GM13977 (cell line): ENCODE measurements at regions not wholly inside any gene's neighbourhood (a gene's known extent, or its start where the extent isn't known, plus 50 kb on each side); places are given as distances from the start of the nearest gene placed in this dataset.

ENCODE experiments used
- DNase-seq: peaks from one replicate; pipeline ENCODE4 v3.0.0; 2012; ENCODE audit warnings: low spot score
- in situ Hi-C: fragments of 300-500 bp; cut with MboI; formaldehyde crosslinking; loops from one replicate; pipeline ENCODE4 v1.12.0; 2022; ENCODE audit warnings: low sequenced_read_pairs, low pct_unique_long_range_greater_than_20kb, mixed read lengths, inconsistent platforms; ENCODE audit not compliant: unreplicated experiment
- TF ChIP-seq, protein P1 (sequence below): IDR thresholded peaks from 2 replicates; pipeline ENCODE4 v1.5.1; 2012; ENCODE audit warnings: mild to moderate bottlenecking, control low read depth; ENCODE audit not compliant: insufficient read depth; ENCODE audit errors: extremely low read depth, missing control alignments

DNA sequence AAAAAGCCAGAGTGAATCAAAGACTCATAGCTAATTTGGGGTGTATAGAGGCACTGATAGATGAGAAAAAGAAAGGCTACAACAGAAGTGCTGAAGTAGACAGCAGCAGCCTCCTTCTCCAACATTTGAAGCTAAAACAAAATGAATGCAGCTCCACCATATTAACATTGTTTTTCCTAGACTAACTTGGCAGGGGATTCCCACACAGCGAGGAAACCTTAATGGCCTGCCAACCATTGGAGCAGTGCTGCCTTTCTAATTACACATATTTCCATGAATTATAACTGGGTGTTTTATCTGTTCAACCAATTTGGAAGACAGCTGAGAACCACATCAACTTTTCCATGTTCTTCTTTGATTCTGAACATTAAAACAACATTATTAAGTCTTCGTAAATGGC lies 478.6 kb downstream of the LIG4 start:
- TF ChIP-seq, protein P1, sequence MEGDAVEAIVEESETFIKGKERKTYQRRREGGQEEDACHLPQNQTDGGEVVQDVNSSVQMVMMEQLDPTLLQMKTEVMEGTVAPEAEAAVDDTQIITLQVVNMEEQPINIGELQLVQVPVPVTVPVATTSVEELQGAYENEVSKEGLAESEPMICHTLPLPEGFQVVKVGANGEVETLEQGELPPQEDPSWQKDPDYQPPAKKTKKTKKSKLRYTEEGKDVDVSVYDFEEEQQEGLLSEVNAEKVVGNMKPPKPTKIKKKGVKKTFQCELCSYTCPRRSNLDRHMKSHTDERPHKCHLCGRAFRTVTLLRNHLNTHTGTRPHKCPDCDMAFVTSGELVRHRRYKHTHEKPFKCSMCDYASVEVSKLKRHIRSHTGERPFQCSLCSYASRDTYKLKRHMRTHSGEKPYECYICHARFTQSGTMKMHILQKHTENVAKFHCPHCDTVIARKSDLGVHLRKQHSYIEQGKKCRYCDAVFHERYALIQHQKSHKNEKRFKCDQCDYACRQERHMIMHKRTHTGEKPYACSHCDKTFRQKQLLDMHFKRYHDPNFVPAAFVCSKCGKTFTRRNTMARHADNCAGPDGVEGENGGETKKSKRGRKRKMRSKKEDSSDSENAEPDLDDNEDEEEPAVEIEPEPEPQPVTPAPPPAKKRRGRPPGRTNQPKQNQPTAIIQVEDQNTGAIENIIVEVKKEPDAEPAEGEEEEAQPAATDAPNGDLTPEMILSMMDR = no peak

DNA sequence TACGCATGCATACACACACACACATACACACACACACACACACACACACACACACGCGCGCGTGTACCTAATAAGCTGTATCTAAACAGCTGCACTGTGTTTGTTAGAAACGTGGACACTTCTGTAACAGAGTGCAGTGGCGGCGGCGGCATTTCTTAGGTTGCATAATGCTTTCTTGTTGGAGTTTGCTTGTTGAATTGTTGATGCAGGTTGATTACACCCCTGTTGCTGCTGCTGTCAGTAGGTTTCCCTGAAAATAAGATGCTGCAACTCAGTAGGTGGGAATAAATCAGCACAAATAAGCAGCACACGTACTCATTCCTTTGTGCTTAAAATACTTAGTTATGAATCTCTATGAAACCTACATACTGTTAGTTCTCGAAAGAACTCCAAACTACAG lies 479.2 kb downstream of the LIG4 start:
- in situ Hi-C loops = no loop called here
- DNase-seq = no peak
- TF ChIP-seq, protein P1 = no peak

More for the DNA sequence above, 478.6 kb downstream of the LIG4 start:
- no peak for DNase-seq
- in situ Hi-C loops = no loop called here

DNA sequence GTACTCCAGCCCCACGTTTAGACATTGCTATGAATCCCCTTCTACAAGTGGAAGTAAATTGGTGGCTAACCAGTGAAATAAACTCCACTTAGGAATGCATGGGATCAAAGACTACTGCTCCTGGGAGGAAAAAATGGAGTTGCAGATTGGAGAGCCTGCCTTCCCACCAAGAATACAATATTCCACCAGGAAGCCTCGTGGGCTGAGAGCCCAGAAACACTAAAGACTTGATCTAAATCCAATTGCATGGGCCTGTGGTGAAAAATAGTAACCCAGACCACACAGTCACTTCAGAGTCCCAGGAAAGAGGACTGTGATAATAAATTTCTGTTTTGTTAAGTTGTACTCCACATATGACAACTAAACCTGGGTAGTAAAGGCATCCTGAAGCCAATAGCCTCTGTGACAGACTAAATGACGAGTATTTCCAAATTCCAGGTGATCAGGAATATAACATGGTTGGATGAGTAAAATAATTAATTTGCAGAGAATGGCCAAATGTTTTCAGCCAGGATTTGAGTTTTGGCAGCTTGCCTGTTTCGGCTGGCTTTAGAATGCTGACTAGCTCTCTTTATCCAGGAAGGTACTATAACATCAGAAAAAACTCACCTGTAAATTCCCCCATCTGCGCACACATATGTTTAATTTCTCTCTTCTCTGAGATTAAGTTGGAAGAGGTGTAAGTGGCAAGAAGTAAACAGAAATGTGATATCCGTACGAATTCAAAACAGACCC lies 480.3 kb downstream of the LIG4 start:
- in situ Hi-C loops = no loop called here
- TF ChIP-seq, protein P1 = no peak
- DNase-seq = no peak

DNA sequence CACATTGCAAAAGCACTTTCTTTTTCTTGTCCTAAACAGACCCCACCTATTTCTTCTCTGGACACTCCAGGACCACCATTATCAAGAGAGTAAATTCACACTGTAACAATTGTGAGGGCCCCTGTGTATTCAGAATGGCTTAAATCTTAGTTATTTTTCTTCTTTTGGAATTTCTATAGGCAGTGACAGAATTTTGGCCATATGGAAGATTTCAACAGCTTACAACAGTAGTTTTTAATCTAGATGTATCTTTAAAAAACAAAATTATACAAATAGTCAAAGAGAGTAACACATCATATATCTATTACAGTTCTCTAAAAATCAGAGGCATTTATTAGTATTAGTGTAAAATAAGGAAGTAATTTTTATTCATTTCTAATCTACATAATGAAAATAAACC lies 482.1 kb downstream of the LIG4 start:
- DNase-seq = no peak
- TF ChIP-seq, protein P1 = no peak
- in situ Hi-C loops = no loop called here

DNA sequence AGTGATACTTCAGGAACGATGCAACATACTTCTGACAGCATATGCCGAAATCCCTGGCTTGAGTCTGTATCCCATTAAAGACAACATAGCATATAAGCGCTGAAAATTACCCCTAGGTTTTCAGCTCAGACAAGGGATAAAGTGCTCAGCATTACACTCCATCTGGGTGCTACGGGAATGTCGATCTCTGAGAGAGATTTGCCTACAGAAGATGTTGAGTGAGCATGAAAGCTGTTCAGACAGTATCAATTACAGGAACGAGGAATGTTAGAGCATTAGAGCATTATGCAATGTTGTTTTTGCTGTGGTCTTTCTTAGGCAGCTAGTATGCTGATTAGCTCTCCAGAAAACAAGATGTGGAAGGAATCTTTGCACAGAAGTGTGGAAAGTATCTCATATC lies 484.5 kb downstream of the LIG4 start:
- TF ChIP-seq, protein P1 = no peak
- in situ Hi-C loops = no loop called here
- DNase-seq = no peak

DNA sequence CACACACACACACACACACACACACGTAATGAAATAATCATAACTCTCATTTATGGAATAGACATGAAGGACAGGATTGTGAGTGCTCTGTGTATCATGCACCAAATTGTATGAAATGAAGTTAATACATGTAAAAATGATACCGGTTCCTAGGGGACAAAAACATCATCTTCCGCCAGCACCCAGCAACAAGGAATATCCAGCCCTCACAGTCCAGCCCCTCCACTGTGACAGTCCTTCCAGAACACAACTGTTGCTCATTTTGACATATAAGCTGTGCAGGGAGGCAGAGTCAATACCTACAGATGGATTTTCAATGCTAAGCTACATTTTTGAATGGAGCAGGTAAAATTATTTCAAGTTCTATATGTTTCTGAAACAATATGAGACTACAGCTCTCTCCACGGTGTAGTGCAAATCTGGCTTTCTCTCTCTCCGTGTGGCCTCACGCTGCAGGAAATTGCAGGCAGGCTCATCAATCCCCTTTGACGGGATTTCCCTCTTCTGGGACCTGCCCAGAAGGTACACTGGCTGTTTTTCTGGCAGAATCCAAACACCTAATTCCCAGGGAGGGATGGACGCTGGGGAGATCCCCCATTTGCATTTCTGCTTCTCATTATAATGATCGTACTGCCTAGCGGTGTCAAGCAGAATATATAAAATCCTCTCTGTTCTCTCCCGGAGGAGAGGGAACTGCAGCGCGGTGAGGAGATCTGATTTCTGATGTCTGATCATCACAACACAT lies 494.0 kb downstream of the LIG4 start:
- in situ Hi-C loops = no loop called here
- no peak for DNase-seq
- TF ChIP-seq, protein P1 = no peak
